ENCODE measurements at regions not wholly inside any gene's neighbourhood (a gene's known extent, or its start where the extent isn't known, plus 50 kb on each side); places are given as distances from the start of the nearest gene placed in this dataset.

GRCh38 chr14:101175731-101176534 lies 272.4 kb upstream of the RTL1 start:
- no peak overlapping the region for H3K4me3 ChIP-seq (ENCODE audit: low read depth, low read length)
- no peak for TF ChIP-seq CTCF (conservative IDR thresholded peaks at IDR 0.05; ENCODE audit: low read depth, low read length)
- DNase-seq (ENCODE audit: low read depth): no peak

GRCh38 chr14:101176535-101177205 lies 273.1 kb upstream of the RTL1 start:
- DNase-seq (ENCODE audit: low read depth): no peak
- H3K4me3 ChIP-seq (ENCODE audit: low read depth, low read length): no peak overlapping the region
- TF ChIP-seq CTCF (conservative IDR thresholded peaks at IDR 0.05; ENCODE audit: low read depth, low read length): no peak

GRCh38 chr14:101177301-101177971 lies 273.9 kb upstream of the RTL1 start:
- no peak for DNase-seq (ENCODE audit: low read depth)
- no peak for TF ChIP-seq CTCF (conservative IDR thresholded peaks at IDR 0.05; ENCODE audit: low read depth, low read length)
- H3K4me3 ChIP-seq (ENCODE audit: low read depth, low read length): no peak overlapping the region

- H3K4me3 ChIP-seq (ENCODE audit: low read depth, low read length): no peak overlapping the region
- DNase-seq (ENCODE audit: low read depth): no peak
- no peak for TF ChIP-seq CTCF (conservative IDR thresholded peaks at IDR 0.05; ENCODE audit: low read depth, low read length)
Measured at GRCh38 chr14:101178184-101179072, 274.9 kb upstream of the RTL1 start.

GRCh38 chr14:101179691-101180211 lies 276.2 kb upstream of the RTL1 start:
- TF ChIP-seq CTCF (conservative IDR thresholded peaks at IDR 0.05; ENCODE audit: low read depth, low read length): no peak
- no peak for DNase-seq (ENCODE audit: low read depth)

More at GRCh38 chr14:101179691-101180211, 276.2 kb upstream of the RTL1 start:
- no peak overlapping the region for H3K4me3 ChIP-seq (ENCODE audit: low read depth, low read length)

Measured in choroid plexus epithelial cell (primary cell).